GM12873 (cell line): ENCODE measurements at regions not wholly inside any gene's neighbourhood (a gene's known extent, or its start where the extent isn't known, plus 50 kb on each side); places are given as distances from the start of the nearest gene placed in this dataset.

Source experiments
- CTCF ChIP-seq: IDR thresholded peaks from 2 replicates; pipeline ENCODE4 v1.5.1; 2012; ENCODE audit warnings: low read depth, mild to moderate bottlenecking, moderate library complexity, low read length, control low read depth; ENCODE audit not compliant: insufficient read depth; ENCODE audit errors: missing control alignments

GRCh38 chr5:158570502-158570901 lies 529.2 kb downstream of the EBF1 start:
- no peak for TF ChIP-seq CTCF

- no peak for TF ChIP-seq CTCF
Measured at GRCh38 chr5:158569534-158569933, 530.2 kb downstream of the EBF1 start.

GRCh38 chr5:158565017-158565789 lies 534.5 kb downstream of the EBF1 start:
- TF ChIP-seq CTCF = no peak

- TF ChIP-seq CTCF = no peak
Measured at GRCh38 chr5:158563760-158564390, 535.8 kb downstream of the EBF1 start.

- no peak for TF ChIP-seq CTCF
Measured at GRCh38 chr5:158561562-158562190, 538.0 kb downstream of the EBF1 start.

- no peak for TF ChIP-seq CTCF
Measured at GRCh38 chr5:158560170-158560569, 539.5 kb downstream of the EBF1 start.

GRCh38 chr5:158559643-158560042 lies 540.1 kb downstream of the EBF1 start:
- TF ChIP-seq CTCF = no peak
